GM19324 (cell line): ENCODE measurements at regions not wholly inside any gene's neighbourhood (a gene's known extent, or its start where the extent isn't known, plus 50 kb on each side); places are given as distances from the start of the nearest gene placed in this dataset.

Experiments used
- ATAC-seq: cut with Tn5 transposase; IDR thresholded peaks from one replicate; pipeline ENCODE4 v1.9.1; 2021; ENCODE audit warnings: mild to moderate bottlenecking, moderate library complexity; ENCODE audit not compliant: unreplicated experiment, low FRiP score

GRCh38 chr3:99467420-99467819 is 171.0 kb upstream of the COL8A1 start:
- ATAC-seq, result no peak

- no peak for ATAC-seq
Observed at GRCh38 chr3:99466331-99466730, 172.1 kb upstream of the COL8A1 start.

- ATAC-seq, result no peak
Observed at GRCh38 chr3:99458013-99458412, 180.4 kb upstream of the COL8A1 start.

GRCh38 chr3:99442599-99442998 is 195.8 kb upstream of the COL8A1 start:
- ATAC-seq, result no peak

- ATAC-seq, result no peak
Observed at GRCh38 chr3:99439892-99440291, 198.5 kb upstream of the COL8A1 start.

- ATAC-seq, result no peak
Observed at GRCh38 chr3:99434190-99434589, 204.2 kb upstream of the COL8A1 start.

GRCh38 chr3:99430348-99431134 is 207.9 kb upstream of the COL8A1 start:
- ATAC-seq, result no peak

- ATAC-seq, result no peak
Observed at GRCh38 chr3:99429502-99429901, 208.9 kb upstream of the COL8A1 start.

GRCh38 chr3:99425930-99426329 is 212.5 kb upstream of the COL8A1 start:
- ATAC-seq, result no peak

GRCh38 chr3:99419116-99419515 is 219.3 kb upstream of the COL8A1 start:
- peak; percentile 2 for ATAC-seq

- peak; percentile 53 for ATAC-seq
Observed at GRCh38 chr3:99418709-99419108, 219.7 kb upstream of the COL8A1 start.

- ATAC-seq, result peak; percentile 62
Observed at GRCh38 chr3:99418209-99418635, 220.2 kb upstream of the COL8A1 start.

GRCh38 chr3:99413504-99413903 is 224.9 kb upstream of the COL8A1 start:
- no peak for ATAC-seq

GRCh38 chr3:99410789-99411311 is 227.5 kb upstream of the COL8A1 start:
- ATAC-seq, result peak; percentile 57

- no peak for ATAC-seq
Observed at GRCh38 chr3:99409961-99410360, 228.4 kb upstream of the COL8A1 start.

GRCh38 chr3:99407257-99407656 is 231.1 kb upstream of the COL8A1 start:
- peak; percentile 52 for ATAC-seq

- ATAC-seq, result no peak
Observed at GRCh38 chr3:99402755-99403154, 235.6 kb upstream of the COL8A1 start.

GRCh38 chr3:99400352-99400751 is 238.0 kb upstream of the COL8A1 start:
- no peak for ATAC-seq

- no peak for ATAC-seq
Observed at GRCh38 chr3:99396651-99397275, 241.6 kb upstream of the COL8A1 start.

- no peak for ATAC-seq
Observed at GRCh38 chr3:99394831-99395778, 243.3 kb upstream of the COL8A1 start.

GRCh38 chr3:99393961-99394360 is 244.4 kb upstream of the COL8A1 start:
- no peak for ATAC-seq
